ENCODE measurements at regions not wholly inside any gene's neighbourhood (a gene's known extent, or its start where the extent isn't known, plus 50 kb on each side); places are given as distances from the start of the nearest gene placed in this dataset.

DNA sequence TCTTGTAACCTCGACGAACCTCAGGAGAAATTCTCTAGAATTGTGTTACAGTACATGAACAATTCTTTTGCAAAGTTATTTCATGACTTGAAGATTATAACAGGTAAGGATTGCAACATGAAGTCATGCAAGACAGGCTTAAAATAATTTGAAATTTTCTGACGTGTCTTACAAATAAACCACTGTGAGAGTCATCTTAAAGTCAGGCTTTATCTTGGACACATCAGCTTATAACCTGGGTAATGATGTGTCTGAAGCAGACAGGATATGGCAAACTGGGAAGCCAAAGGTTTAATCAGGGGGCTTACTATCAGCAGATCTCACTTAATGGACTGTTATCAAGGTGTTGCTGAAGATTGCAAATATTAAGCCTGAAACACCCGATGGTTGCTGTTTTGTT, 407.8 kb downstream of the KLF5 start:
- TF ChIP-seq, protein P1, sequence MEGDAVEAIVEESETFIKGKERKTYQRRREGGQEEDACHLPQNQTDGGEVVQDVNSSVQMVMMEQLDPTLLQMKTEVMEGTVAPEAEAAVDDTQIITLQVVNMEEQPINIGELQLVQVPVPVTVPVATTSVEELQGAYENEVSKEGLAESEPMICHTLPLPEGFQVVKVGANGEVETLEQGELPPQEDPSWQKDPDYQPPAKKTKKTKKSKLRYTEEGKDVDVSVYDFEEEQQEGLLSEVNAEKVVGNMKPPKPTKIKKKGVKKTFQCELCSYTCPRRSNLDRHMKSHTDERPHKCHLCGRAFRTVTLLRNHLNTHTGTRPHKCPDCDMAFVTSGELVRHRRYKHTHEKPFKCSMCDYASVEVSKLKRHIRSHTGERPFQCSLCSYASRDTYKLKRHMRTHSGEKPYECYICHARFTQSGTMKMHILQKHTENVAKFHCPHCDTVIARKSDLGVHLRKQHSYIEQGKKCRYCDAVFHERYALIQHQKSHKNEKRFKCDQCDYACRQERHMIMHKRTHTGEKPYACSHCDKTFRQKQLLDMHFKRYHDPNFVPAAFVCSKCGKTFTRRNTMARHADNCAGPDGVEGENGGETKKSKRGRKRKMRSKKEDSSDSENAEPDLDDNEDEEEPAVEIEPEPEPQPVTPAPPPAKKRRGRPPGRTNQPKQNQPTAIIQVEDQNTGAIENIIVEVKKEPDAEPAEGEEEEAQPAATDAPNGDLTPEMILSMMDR (IDR thresholded peaks at IDR 0.05; ENCODE audit: low read length) = no peak
- TF ChIP-seq EZH2 (IDR thresholded peaks at IDR 0.05; ENCODE audit: borderline replicate concordance, low read length) = no peak
